Neutrophil (primary cell): ENCODE measurements at regions not wholly inside any gene's neighbourhood (a gene's known extent, or its start where the extent isn't known, plus 50 kb on each side); places are given as distances from the start of the nearest gene placed in this dataset.
A peak's percentile ranks its signal among the peaks of the same experiment; 100 is the strongest.

Experiments used
- H3K27ac ChIP-seq: fragments of 200-600 bp; sonication (generic); 2 replicates; pipeline ENCODE4 v1.5.1; 2016; ENCODE audit warnings: mild to moderate bottlenecking, moderate library complexity
- H3K27me3 ChIP-seq: fragments of 200-600 bp; sonication (generic); 2 replicates; pipeline ENCODE4 v1.6.0; 2016; ENCODE audit warnings: mild to moderate bottlenecking
- H3K36me3 ChIP-seq: fragments of 200-600 bp; sonication (generic); 2 replicates; pipeline ENCODE4 v1.5.1; 2017
- H3K4me1 ChIP-seq, 2 experiments: fragments of 200-600 bp in 1 of 2; sonication (generic) in 1 of 2; 1 replicate in 1 of 2; 2 replicates in 1 of 2; pipeline versions ENCODE4 v1.5.1 to v1.6.1; 2013 to 2016; ENCODE audit warnings: low read depth in 1 of 2, low read length in 1 of 2, mild to moderate bottlenecking in 1 of 2, moderate library complexity in 1 of 2; ENCODE audit not compliant: control insufficient read depth in 1 of 2, insufficient read depth in 1 of 2
- H3K4me3 ChIP-seq, 2 experiments: fragments of 200-600 bp in 1 of 2; sonication (generic) in 1 of 2; 1 replicate in 1 of 2; 2 replicates in 1 of 2; pipeline ENCODE4 v1.5.1; 2013 to 2016; ENCODE audit warnings: low read depth in 1 of 2, low read length in 1 of 2, mild to moderate bottlenecking in 1 of 2, moderate library complexity in 1 of 2
- H3K9me3 ChIP-seq: fragments of 200-600 bp; sonication (generic); 2 replicates; pipeline ENCODE4 v1.5.1; 2016
- TF ChIP-seq, protein P1 (sequence below): fragments of 200-600 bp; sonication (generic); IDR thresholded peaks from 2 replicates; pipeline ENCODE4 v1.5.1; 2016; ENCODE audit warnings: antibody characterized with exemption

GRCh38 chr2:126828051-126828450 lies 70.6 kb upstream of the TEX51 start:
- Histone ChIP-seq H3K27me3 (peaks cover 13% of the 10 kb centered on the region), H3K9me3 (no peaks in the 10 kb centered on the region), H3K27ac (peak overlapping the region; percentile 45), H3K4me1 (peaks cover 26 to 29% of the 10 kb centered on the region in 2 experiments), H3K36me3 (no peaks in the 10 kb centered on the region), H3K4me3 (no peak overlapping the region)
- TF ChIP-seq, protein P1, sequence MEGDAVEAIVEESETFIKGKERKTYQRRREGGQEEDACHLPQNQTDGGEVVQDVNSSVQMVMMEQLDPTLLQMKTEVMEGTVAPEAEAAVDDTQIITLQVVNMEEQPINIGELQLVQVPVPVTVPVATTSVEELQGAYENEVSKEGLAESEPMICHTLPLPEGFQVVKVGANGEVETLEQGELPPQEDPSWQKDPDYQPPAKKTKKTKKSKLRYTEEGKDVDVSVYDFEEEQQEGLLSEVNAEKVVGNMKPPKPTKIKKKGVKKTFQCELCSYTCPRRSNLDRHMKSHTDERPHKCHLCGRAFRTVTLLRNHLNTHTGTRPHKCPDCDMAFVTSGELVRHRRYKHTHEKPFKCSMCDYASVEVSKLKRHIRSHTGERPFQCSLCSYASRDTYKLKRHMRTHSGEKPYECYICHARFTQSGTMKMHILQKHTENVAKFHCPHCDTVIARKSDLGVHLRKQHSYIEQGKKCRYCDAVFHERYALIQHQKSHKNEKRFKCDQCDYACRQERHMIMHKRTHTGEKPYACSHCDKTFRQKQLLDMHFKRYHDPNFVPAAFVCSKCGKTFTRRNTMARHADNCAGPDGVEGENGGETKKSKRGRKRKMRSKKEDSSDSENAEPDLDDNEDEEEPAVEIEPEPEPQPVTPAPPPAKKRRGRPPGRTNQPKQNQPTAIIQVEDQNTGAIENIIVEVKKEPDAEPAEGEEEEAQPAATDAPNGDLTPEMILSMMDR = no peak

- Histone ChIP-seq H3K9me3 (no peaks in the 10 kb centered on the region), H3K36me3 (no peaks in the 10 kb centered on the region), H3K4me3 (no peak overlapping the region), H3K27ac (peak overlapping the region; percentile 45), H3K27me3 (peaks cover 13% of the 10 kb centered on the region), H3K4me1 (peaks cover 26 to 29% of the 10 kb centered on the region in 2 experiments)
- TF ChIP-seq, protein P1 = no peak
Measured at GRCh38 chr2:126828491-126828890, 70.2 kb upstream of the TEX51 start.

- TF ChIP-seq, protein P1 = no peak
- no peak overlapping the region for H3K27ac ChIP-seq
- no peaks in the 10 kb centered on the region for H3K9me3 ChIP-seq
Measured at GRCh38 chr2:126831234-126832005, 67.3 kb upstream of the TEX51 start.

GRCh38 chr2:126832014-126832413 lies 66.7 kb upstream of the TEX51 start:
- no peaks in the 10 kb centered on the region for H3K36me3 ChIP-seq
- H3K4me1 ChIP-seq = peaks cover 18 to 21% of the 10 kb centered on the region in 2 experiments

More at GRCh38 chr2:126831234-126832005, 67.3 kb upstream of the TEX51 start:
- Histone ChIP-seq H3K4me1 (peaks cover 24 to 27% of the 10 kb centered on the region in 2 experiments), H3K4me3 (no peak overlapping the region), H3K36me3 (no peaks in the 10 kb centered on the region), H3K27me3 (peaks cover 9% of the 10 kb centered on the region)

GRCh38 chr2:126832757-126833156 lies 65.9 kb upstream of the TEX51 start:
- peaks cover 9% of the 10 kb centered on the region for H3K27me3 ChIP-seq
- no peaks in the 10 kb centered on the region for H3K36me3 ChIP-seq
- no peak overlapping the region for H3K27ac ChIP-seq
- peaks cover 11 to 15% of the 10 kb centered on the region in 2 experiments for H3K4me1 ChIP-seq
- TF ChIP-seq, protein P1 = no peak
- H3K4me3 ChIP-seq = no peak overlapping the region
- H3K9me3 ChIP-seq = no peaks in the 10 kb centered on the region

More at GRCh38 chr2:126832014-126832413, 66.7 kb upstream of the TEX51 start:
- H3K4me3 ChIP-seq = no peak overlapping the region
- H3K27ac ChIP-seq = no peak overlapping the region
- no peaks in the 10 kb centered on the region for H3K9me3 ChIP-seq
- H3K27me3 ChIP-seq = peaks cover 9% of the 10 kb centered on the region
- TF ChIP-seq, protein P1 = no peak
